GM10266 (cell line): ENCODE measurements at regions not wholly inside any gene's neighbourhood (a gene's known extent, or its start where the extent isn't known, plus 50 kb on each side); places are given as distances from the start of the nearest gene placed in this dataset.

Source experiments
- DNase-seq: peaks from one replicate; pipeline ENCODE4 v3.0.0; 2012; ENCODE audit errors: extremely low spot score
- TF ChIP-seq, protein P1 (sequence below): IDR thresholded peaks from 2 replicates; pipeline ENCODE4 v1.5.1; 2012; ENCODE audit warnings: mild to moderate bottlenecking, low read depth; ENCODE audit not compliant: control insufficient read depth, insufficient read depth; ENCODE audit errors: missing control alignments

GRCh38 chr3:26838026-26838425, 215.5 kb downstream of the LRRC3B start:
- no peak for DNase-seq
- TF ChIP-seq, protein P1, sequence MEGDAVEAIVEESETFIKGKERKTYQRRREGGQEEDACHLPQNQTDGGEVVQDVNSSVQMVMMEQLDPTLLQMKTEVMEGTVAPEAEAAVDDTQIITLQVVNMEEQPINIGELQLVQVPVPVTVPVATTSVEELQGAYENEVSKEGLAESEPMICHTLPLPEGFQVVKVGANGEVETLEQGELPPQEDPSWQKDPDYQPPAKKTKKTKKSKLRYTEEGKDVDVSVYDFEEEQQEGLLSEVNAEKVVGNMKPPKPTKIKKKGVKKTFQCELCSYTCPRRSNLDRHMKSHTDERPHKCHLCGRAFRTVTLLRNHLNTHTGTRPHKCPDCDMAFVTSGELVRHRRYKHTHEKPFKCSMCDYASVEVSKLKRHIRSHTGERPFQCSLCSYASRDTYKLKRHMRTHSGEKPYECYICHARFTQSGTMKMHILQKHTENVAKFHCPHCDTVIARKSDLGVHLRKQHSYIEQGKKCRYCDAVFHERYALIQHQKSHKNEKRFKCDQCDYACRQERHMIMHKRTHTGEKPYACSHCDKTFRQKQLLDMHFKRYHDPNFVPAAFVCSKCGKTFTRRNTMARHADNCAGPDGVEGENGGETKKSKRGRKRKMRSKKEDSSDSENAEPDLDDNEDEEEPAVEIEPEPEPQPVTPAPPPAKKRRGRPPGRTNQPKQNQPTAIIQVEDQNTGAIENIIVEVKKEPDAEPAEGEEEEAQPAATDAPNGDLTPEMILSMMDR, result no peak

- DNase-seq, result no peak
- TF ChIP-seq, protein P1, result no peak
These were observed 216.4 kb downstream of the LRRC3B start for GRCh38 chr3:26839001-26839400.

GRCh38 chr3:26840272-26840870, 217.8 kb downstream of the LRRC3B start:
- TF ChIP-seq, protein P1, result no peak
- no peak for DNase-seq

DNA sequence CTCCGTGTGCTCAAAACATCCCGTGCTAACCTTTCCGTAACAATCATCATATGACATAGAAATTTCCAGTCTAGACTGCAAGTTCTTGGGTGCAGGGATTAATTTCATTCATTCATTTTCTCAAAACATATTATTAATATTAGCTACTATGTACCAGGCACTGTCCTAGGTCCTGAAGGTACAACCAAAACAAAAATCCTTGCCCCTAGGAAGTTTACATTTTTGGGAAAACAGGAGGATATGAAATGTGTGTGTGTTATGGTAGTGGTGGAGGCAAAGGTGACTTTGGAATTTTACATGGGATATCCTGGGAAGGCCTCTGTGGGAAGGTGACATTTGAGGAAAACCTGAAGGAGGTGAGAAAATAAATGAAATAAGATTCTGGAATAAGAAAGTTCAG, 222.6 kb downstream of the LRRC3B start:
- DNase-seq, result no peak
- TF ChIP-seq, protein P1, result no peak

GRCh38 chr3:26847680-26848079, 225.1 kb downstream of the LRRC3B start:
- no peak for DNase-seq
- TF ChIP-seq, protein P1, result no peak

- DNase-seq, result no peak
- TF ChIP-seq, protein P1, result no peak
These were observed 271.9 kb downstream of the LRRC3B start for GRCh38 chr3:26894443-26894842.

- TF ChIP-seq, protein P1, result no peak
- no peak for DNase-seq
These were observed 292.6 kb downstream of the LRRC3B start for GRCh38 chr3:26915208-26915607.
